PC-9 (cell line): ENCODE measurements at regions not wholly inside any gene's neighbourhood (a gene's known extent, or its start where the extent isn't known, plus 50 kb on each side); places are given as distances from the start of the nearest gene placed in this dataset.

Source experiments
- CTCF ChIP-seq: fragments of 200-600 bp; sonication (generic); conservative IDR thresholded peaks from 2 replicates; pipeline ENCODE4 v1.6.1; 2017; ENCODE audit warnings: mixed run types, antibody characterized with exemption, mild to moderate bottlenecking, moderate library complexity
- EZH2 ChIP-seq: fragments of 200-600 bp; sonication (generic); IDR thresholded peaks from 2 replicates; pipeline ENCODE4 v1.8.0; 2017; ENCODE audit warnings: antibody characterized with exemption, low read depth

GRCh38 chr12:115257791-115258190 lies 573.8 kb upstream of the TBX3 start:
- TF ChIP-seq CTCF (no peak), EZH2 (no peak)
